Gastrocnemius medialis (tissue), 4 donors: ENCODE measurements at regions not wholly inside any gene's neighbourhood (a gene's known extent, or its start where the extent isn't known, plus 50 kb on each side); places are given as distances from the start of the nearest gene placed in this dataset.
"Not testable (repeated sequence)": the region's sequence is repeated elsewhere in the genome, so short reads cannot be mapped to it uniquely, and the experiment has no call there.

Experiments used
- ATAC-seq, 2 donors: fragments of 150-250 bp; one replicate each; pipeline ENCODE4 v1.9.1; 2016
- DNase-seq, 2 donors: peaks; one replicate each; pipeline ENCODE4 v3.0.0-alpha.2; 2019
- H3K27ac ChIP-seq, 4 donors: fragments of 200-600 bp; sonication (generic); 1 replicate in 1 of 4; 2 replicates in 3 of 4; pipeline ENCODE4 v1.5.1; 2016 to 2018; ENCODE audit warnings: mild to moderate bottlenecking in 2 of 4, moderate library complexity in 1 of 4
- H3K27me3 ChIP-seq, 3 donors: fragments of 200-600 bp; sonication (generic) in 2 of 3; 1 replicate in 1 of 3; 2 replicates in 2 of 3; pipeline versions ENCODE4 v1.5.1 to v1.6.0; 2016 to 2019; ENCODE audit warnings: mild to moderate bottlenecking in 1 of 3, moderate library complexity in 1 of 3
- H3K36me3 ChIP-seq, 2 donors: fragments of 200-600 bp; sonication (generic) in 1 of 2; one replicate each; pipeline ENCODE4 v1.5.1; 2017 to 2018
- H3K4me1 ChIP-seq, 2 donors: fragments of 200-600 bp; sonication (generic) in 1 of 2; one replicate each; pipeline ENCODE4 v1.5.1; 2016 to 2017; ENCODE audit warnings: mild to moderate bottlenecking in 2 of 2
- H3K4me3 ChIP-seq, 4 donors: fragments of 200-600 bp; sonication (generic) in 3 of 4; 1 replicate in 1 of 4; 2 replicates in 3 of 4; pipeline ENCODE4 v1.5.1; 2016 to 2019; ENCODE audit warnings: mild to moderate bottlenecking in 2 of 4
- H3K9me3 ChIP-seq, 3 donors: fragments of 200-600 bp; sonication (generic) in 2 of 3; 1 replicate in 1 of 3; 2 replicates in 2 of 3; pipeline ENCODE4 v1.5.1; 2016 to 2019
- POLR2A ChIP-seq, 2 donors: fragments of 450-650 bp; IDR thresholded peaks; one replicate each; pipeline ENCODE4 v1.6.1; 2017; ENCODE audit warnings: antibody characterized with exemption in 2 of 2, mild to moderate bottlenecking in 2 of 2, moderate library complexity in 2 of 2
- in situ Hi-C, 4 donors: fragments of 200-750 bp; cut with MboI; loops; one replicate each; pipeline versions ENCODE4 v1.15.0 to v1.8.0; 2017; ENCODE audit warnings: low sequenced_read_pairs in 4 of 4
- intact Hi-C: fragments of 100-400 bp; cut with DNase I; formaldehyde crosslinking; loops from one replicate; pipeline ENCODE4 v1.15.1; 2023; ENCODE audit warnings: low total_unique reads
- TF ChIP-seq, protein P1 (sequence below), 5 experiments: fragments of 450-650 bp in 3 of 5; fragments of 200-600 bp in 2 of 5; sonication (generic) in 2 of 5; IDR thresholded peaks in 4 of 5; conservative IDR thresholded peaks in 1 of 5; 1 replicate in 4 of 5; 2 replicates in 1 of 5; pipeline ENCODE4 v1.5.1; 2016 to 2019; ENCODE audit warnings: antibody characterized with exemption in 5 of 5, mild to moderate bottlenecking in 3 of 5, moderate library complexity in 3 of 5

- Histone ChIP-seq H3K27me3 (no peaks in the 10 kb centered on the region), H3K36me3 (no peaks in the 10 kb centered on the region), H3K9me3 (no peaks in the 10 kb centered on the region), H3K4me1 (no peaks in the 10 kb centered on the region), H3K4me3 (no peak overlapping the region), H3K27ac (no peak overlapping the region)
- no peak for ATAC-seq
- intact Hi-C loops: no loop called here
- TF ChIP-seq, protein P1, sequence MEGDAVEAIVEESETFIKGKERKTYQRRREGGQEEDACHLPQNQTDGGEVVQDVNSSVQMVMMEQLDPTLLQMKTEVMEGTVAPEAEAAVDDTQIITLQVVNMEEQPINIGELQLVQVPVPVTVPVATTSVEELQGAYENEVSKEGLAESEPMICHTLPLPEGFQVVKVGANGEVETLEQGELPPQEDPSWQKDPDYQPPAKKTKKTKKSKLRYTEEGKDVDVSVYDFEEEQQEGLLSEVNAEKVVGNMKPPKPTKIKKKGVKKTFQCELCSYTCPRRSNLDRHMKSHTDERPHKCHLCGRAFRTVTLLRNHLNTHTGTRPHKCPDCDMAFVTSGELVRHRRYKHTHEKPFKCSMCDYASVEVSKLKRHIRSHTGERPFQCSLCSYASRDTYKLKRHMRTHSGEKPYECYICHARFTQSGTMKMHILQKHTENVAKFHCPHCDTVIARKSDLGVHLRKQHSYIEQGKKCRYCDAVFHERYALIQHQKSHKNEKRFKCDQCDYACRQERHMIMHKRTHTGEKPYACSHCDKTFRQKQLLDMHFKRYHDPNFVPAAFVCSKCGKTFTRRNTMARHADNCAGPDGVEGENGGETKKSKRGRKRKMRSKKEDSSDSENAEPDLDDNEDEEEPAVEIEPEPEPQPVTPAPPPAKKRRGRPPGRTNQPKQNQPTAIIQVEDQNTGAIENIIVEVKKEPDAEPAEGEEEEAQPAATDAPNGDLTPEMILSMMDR (IDR thresholded peaks at IDR 0.05 in 4 of 5, conservative IDR thresholded peaks at IDR 0.05 in 1 of 5): no peak
- TF ChIP-seq POLR2A (IDR thresholded peaks at IDR 0.05): no peak
- DNase-seq: no peak
- in situ Hi-C loops: no loop called here
Measured at GRCh38 chr10:28479425-28479865, 53.5 kb upstream of the WAC start.

GRCh38 chr10:28479927-28480627 is 52.8 kb upstream of the WAC start:
- intact Hi-C loops: no loop called here
- in situ Hi-C loops: no loop called here
- Histone ChIP-seq H3K36me3 (no peaks in the 10 kb centered on the region), H3K27ac (no peak overlapping the region), H3K27me3 (no peaks in the 10 kb centered on the region), H3K4me1 (no peaks in the 10 kb centered on the region), H3K9me3 (no peaks in the 10 kb centered on the region), H3K4me3 (no peak overlapping the region)
- DNase-seq (no peak), ATAC-seq (no peak)
- no peak for TF ChIP-seq POLR2A (IDR thresholded peaks at IDR 0.05)
- TF ChIP-seq, protein P1 (IDR thresholded peaks at IDR 0.05 in 4 of 5, conservative IDR thresholded peaks at IDR 0.05 in 1 of 5): no peak

DNA sequence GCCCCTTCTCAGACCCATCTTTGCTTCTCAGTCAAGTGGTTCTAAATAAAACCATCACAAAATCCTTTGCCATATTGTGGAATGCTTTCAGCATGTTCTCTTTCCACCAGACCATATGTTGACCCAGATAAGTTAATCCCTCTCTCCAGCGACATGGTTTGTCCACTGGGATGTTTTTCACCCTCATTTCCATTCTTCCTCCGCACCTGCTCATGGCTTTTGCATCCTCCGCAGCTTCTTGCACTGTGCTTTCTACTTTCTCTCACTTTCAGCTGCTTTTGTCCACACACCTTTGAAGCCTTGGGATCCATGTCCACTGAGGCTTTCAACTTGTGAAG is 52.3 kb upstream of the WAC start:
- intact Hi-C loops: no loop called here
- DNase-seq (no peak), ATAC-seq (no peak)
- Histone ChIP-seq H3K4me1 (no peaks in the 10 kb centered on the region), H3K36me3 (no peaks in the 10 kb centered on the region), H3K9me3 (no peaks in the 10 kb centered on the region), H3K4me3 (no peak overlapping the region), H3K27me3 (no peaks in the 10 kb centered on the region), H3K27ac (no peak overlapping the region)
- TF ChIP-seq, protein P1 (IDR thresholded peaks at IDR 0.05 in 4 of 5, conservative IDR thresholded peaks at IDR 0.05 in 1 of 5): no peak
- TF ChIP-seq POLR2A (IDR thresholded peaks at IDR 0.05): no peak
- in situ Hi-C loops: no loop called here

- H3K27ac ChIP-seq, DNase-seq, H3K4me3 ChIP-seq, H3K27me3 ChIP-seq, ATAC-seq, H3K36me3 ChIP-seq, H3K4me1 ChIP-seq, in situ Hi-C loops, intact Hi-C loops, H3K9me3 ChIP-seq: not testable (repeated sequence)
Measured at GRCh38 chr10:28481346-28481745, 51.6 kb upstream of the WAC start.

DNA sequence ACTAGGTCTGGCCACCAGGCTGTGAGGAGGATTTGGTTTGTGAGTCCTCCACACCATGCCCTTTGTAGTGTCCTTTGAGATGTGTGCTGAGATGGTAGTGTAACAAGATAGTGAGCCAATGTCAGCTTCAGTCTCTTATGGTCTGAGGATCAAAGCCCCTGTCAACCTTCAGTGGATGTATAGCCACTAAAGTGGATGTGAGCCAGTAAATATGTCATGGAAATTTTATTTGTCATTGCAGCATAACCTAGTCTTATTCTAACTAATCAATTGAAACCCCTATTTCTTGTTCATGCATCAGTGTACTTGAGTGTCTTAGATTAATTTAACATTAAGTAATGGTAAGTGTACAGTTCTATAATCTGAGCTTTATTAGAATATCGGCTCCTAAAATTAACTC is 51.0 kb upstream of the WAC start:
- Histone ChIP-seq H3K9me3 (no peaks in the 10 kb centered on the region), H3K36me3 (no peaks in the 10 kb centered on the region), H3K4me1 (no peaks in the 10 kb centered on the region), H3K4me3 (no peak overlapping the region), H3K27me3 (no peaks in the 10 kb centered on the region), H3K27ac (no peak overlapping the region)
- in situ Hi-C loops: no loop called here
- ATAC-seq (no peak), DNase-seq (no peak)
- no peak for TF ChIP-seq POLR2A (IDR thresholded peaks at IDR 0.05)
- TF ChIP-seq, protein P1 (IDR thresholded peaks at IDR 0.05 in 4 of 5, conservative IDR thresholded peaks at IDR 0.05 in 1 of 5): no peak
- intact Hi-C loops: no loop called here
